Duodenal mucosa (tissue), 2 donors: ENCODE measurements at regions not wholly inside any gene's neighbourhood (a gene's known extent, or its start where the extent isn't known, plus 50 kb on each side); places are given as distances from the start of the nearest gene placed in this dataset.

Experiments
- H3K27ac ChIP-seq: one replicate; pipeline ENCODE4 v1.7.0; 2013; ENCODE audit warnings: low read depth, low read length
- H3K27me3 ChIP-seq, 2 donors: one replicate each; pipeline ENCODE4 v1.7.0; 2013; ENCODE audit warnings: low read length in 2 of 2, control low read depth in 1 of 2; ENCODE audit not compliant: insufficient read depth in 2 of 2, control insufficient read depth in 1 of 2
- H3K36me3 ChIP-seq, 2 donors: one replicate each; pipeline ENCODE4 v1.7.0; 2013; ENCODE audit warnings: low read length in 2 of 2, control low read depth in 1 of 2; ENCODE audit not compliant: insufficient read depth in 2 of 2, control insufficient read depth in 1 of 2
- H3K4me1 ChIP-seq, 2 donors: one replicate each; pipeline ENCODE4 v1.7.0; 2013; ENCODE audit warnings: low read length in 2 of 2, control low read depth in 1 of 2; ENCODE audit not compliant: insufficient read depth in 2 of 2, control insufficient read depth in 1 of 2
- H3K4me3 ChIP-seq, 2 donors: one replicate each; pipeline ENCODE4 v1.7.0; 2013; ENCODE audit warnings: low read length in 2 of 2, low read depth in 1 of 2
- H3K9ac ChIP-seq, 2 donors: one replicate each; pipeline ENCODE4 v1.7.0; 2013; ENCODE audit warnings: low read length in 2 of 2, low read depth in 1 of 2
- H3K9me3 ChIP-seq, 2 donors: one replicate each; pipeline ENCODE4 v1.7.0; 2013; ENCODE audit warnings: low read length in 2 of 2, control low read depth in 1 of 2; ENCODE audit not compliant: control insufficient read depth in 1 of 2

DNA sequence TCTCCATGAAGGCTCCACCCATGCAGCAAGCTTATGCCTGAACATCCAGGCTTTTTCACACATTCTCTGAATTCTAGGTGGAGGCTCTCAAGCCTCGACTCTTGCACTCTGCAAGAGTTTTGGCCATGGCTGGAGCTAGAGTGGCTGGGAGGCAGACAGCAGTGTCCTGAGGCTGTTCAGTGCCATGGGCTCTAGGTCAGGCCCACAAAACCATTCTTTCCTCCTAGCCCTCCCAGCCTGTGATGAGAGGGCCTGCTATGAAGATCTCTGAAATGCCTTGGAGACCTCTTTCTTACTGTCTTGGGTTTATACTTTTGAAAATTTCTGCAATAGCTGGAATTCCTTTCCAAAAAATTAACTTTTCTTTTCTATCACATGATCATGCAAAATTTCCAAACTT lies 210.7 kb downstream of the RND3 start:
- Histone ChIP-seq H3K9me3 (peaks cover 0 to 5% of the 10 kb centered on the region in 2 donors), H3K27me3 (no peaks in the 10 kb centered on the region), H3K4me3 (no peak overlapping the region), H3K36me3 (no peaks in the 10 kb centered on the region), H3K9ac (no peak overlapping the region), H3K4me1 (no peaks in the 10 kb centered on the region), H3K27ac (no peak overlapping the region)

DNA sequence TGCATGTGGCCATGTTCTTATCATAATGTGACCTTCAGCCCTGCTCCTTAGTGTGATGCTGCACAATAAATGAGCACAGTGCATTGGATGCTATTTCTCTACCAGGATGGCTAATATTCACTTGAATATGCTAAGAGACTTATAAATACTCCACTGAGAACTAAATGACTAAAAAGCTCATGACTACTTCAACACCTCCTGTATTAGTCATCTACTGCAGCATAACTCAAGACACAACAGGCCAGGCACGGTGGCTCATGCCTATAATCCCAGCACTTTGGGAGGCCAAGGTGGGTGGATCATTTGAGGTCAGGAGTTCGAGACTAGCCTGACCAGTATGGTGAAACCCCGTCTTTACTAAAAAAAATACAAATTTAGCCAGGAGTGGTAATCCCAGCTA lies 213.4 kb downstream of the RND3 start:
- H3K4me3 ChIP-seq: no peak overlapping the region
- H3K27me3 ChIP-seq: no peaks in the 10 kb centered on the region
- H3K9ac ChIP-seq: no peak overlapping the region
- no peaks in the 10 kb centered on the region for H3K36me3 ChIP-seq
- H3K4me1 ChIP-seq: no peaks in the 10 kb centered on the region
- H3K9me3 ChIP-seq: peaks cover 0 to 5% of the 10 kb centered on the region in 2 donors
- no peak overlapping the region for H3K27ac ChIP-seq

DNA sequence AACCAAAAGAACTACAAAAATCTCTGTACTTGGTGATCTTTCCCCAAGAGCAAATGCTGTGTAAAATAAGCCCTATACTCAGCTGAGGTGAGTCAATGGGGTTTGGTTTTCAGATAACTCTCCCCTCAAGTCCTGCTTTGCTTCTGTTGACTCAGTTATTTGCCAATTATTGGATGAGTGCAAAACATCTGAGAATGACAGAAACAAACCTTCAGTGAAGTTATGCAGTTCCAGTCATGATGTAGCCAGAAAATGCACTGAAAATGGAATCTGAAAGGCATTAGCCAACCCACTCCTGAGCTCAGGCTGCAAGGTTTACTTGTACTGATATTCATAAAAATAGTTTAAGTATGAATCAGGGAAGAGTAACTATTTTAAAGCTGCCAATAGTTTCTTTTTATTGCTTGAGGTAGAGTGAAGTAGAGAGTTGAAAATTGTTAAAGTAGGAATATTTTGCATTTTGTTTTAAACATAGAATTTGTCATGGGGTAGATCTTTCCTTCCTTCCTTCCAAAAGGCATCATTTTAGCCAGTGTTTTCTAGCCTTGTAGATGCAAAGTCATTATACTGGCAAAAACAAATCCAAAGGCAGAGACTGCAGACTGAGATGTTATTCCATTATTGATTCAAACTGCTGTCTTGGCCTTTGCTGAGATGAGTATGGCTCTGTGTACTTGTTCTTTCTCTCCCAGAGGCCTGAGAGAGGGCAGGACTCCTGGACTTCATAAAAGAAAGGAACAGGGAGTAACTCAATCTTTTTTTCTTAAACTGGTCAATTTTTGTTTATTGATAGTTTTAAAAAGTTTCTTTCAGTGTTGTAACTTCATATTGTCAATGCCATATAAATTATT lies 215.3 kb downstream of the RND3 start:
- no peak overlapping the region for H3K27ac ChIP-seq
- peaks cover 0 to 5% of the 10 kb centered on the region in 2 donors for H3K9me3 ChIP-seq
- no peak overlapping the region for H3K4me3 ChIP-seq
- H3K27me3 ChIP-seq: no peaks in the 10 kb centered on the region
- no peaks in the 10 kb centered on the region for H3K36me3 ChIP-seq
- H3K4me1 ChIP-seq: no peaks in the 10 kb centered on the region
- H3K9ac ChIP-seq: no peak overlapping the region

DNA sequence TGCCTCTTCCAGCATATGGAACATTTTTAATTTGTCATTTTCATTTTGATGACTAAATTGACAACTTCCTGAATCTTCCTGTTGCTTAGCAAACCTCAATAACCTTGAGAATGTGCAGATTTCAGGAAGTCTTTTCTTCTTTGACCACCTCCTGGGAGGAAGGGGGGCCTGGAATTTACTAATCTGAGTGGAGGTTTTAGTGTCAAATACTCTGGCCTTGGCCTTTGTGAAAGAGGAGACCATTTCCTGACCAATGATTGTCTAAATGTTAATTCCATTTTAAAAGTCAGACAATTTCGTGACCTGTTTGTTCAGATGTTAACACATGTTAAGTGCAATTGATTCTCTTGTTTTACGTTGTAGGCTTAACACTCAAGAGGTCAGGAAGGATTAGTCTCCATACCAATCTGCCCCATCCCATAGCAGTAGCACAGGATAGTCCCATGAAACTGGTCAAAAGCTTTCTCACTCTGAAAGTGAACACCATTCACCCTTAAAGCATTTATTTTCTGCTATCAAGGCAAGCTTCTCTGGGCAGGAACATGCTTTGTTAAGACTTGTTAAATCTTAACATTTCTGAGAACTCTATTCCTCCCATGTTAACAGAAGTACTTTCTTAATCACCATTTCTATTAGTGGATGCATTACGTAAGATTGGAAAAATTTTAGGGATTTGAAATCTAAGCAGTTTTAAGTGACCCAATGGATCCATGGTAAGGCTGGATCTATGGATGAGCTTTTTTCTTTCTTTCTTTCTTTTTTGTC lies 219.6 kb downstream of the RND3 start:
- Histone ChIP-seq H3K4me3 (no peak overlapping the region), H3K36me3 (no peaks in the 10 kb centered on the region)

DNA sequence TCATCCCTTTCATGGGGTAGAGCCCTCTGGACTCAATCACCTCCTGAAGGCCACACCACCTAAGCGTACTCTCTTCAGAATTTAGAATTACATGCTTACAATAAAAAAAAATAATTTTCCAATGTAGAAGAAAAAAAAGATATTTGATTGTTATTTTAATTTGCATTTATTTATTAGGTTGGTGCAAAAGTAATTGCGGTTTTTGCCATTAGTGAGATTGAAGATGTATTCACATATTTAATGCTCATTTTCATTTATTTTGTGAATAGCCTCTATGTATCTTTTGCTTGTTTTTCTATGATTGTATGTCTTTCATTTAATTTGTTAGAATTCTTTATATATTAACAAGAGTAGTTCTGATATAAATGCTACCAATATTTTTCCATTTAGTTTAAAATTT lies 220.5 kb downstream of the RND3 start:
- Histone ChIP-seq H3K9ac (no peak overlapping the region), H3K27me3 (no peaks in the 10 kb centered on the region), H3K4me3 (no peak overlapping the region), H3K27ac (no peak overlapping the region), H3K4me1 (no peaks in the 10 kb centered on the region), H3K36me3 (no peaks in the 10 kb centered on the region), H3K9me3 (no peaks in the 10 kb centered on the region)

More for the DNA sequence above, 219.6 kb downstream of the RND3 start:
- Histone ChIP-seq H3K4me1 (no peaks in the 10 kb centered on the region), H3K9me3 (no peaks in the 10 kb centered on the region), H3K27ac (no peak overlapping the region), H3K27me3 (no peaks in the 10 kb centered on the region), H3K9ac (no peak overlapping the region)

DNA sequence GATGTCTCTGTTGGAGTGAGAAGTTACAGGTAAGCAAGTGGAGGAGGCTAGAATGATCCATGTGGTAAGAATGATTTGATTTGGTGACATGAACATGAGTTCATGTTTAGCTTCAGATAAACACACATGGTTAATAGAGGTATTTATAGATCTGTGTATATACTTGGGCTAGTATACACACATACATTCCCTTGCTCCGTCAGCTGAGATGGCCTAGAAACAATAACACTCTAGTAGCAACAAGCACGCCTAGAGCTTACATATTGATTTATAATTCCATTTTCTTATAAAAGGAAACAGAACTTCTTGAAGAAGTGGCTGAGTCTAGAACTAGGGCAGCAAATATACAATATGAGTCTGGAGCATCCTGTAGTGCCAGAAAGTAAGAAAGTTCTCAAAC lies 223.0 kb downstream of the RND3 start:
- H3K27ac ChIP-seq: no peak overlapping the region
- H3K4me3 ChIP-seq: no peak overlapping the region
- H3K9me3 ChIP-seq: no peaks in the 10 kb centered on the region
- no peaks in the 10 kb centered on the region for H3K36me3 ChIP-seq
- H3K4me1 ChIP-seq: no peaks in the 10 kb centered on the region
- H3K9ac ChIP-seq: no peak overlapping the region
- no peaks in the 10 kb centered on the region for H3K27me3 ChIP-seq

DNA sequence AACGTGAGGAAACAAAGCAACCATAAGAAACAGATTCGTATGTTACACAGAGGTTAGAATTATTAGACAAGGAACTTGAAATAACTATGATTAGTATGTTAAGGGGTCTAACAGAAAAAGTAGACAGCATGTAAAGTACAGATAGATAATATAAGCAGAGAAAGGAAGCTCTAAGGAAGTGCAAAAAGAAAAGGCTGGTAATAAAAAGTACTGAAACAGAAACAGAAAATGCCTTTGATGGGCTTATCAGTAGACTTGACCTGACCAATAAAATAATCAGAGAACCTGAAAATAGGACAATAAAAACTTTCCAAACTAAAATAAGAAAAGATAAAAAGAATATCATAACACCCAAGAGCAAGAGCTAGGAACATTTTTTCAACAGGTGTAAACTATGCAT lies 225.8 kb downstream of the RND3 start:
- no peak overlapping the region for H3K4me3 ChIP-seq
- no peaks in the 10 kb centered on the region for H3K36me3 ChIP-seq
- H3K9ac ChIP-seq: no peak overlapping the region
- H3K9me3 ChIP-seq: no peaks in the 10 kb centered on the region
- no peaks in the 10 kb centered on the region for H3K4me1 ChIP-seq
- no peaks in the 10 kb centered on the region for H3K27me3 ChIP-seq
- no peak overlapping the region for H3K27ac ChIP-seq

DNA sequence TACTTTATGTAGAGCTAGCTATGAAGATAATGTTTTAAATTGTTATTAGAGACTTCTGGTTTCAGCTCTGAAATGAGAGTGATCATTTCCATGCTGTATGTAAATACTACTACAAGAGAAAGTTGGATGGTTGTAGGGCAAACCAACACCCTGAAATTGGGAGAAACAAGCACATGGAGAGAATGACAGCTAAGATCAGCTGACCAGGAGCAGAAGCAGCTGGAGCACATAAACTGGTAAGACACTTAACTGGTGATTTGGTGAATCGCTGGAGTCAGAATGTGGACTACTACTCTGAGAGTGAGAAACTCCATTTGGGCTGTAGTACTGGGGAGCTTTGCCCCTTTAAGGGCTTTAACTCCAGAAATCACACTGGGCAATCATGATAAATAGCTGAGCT lies 226.8 kb downstream of the RND3 start:
- H3K36me3 ChIP-seq: no peaks in the 10 kb centered on the region
- no peaks in the 10 kb centered on the region for H3K27me3 ChIP-seq
- H3K4me3 ChIP-seq: no peak overlapping the region
- H3K9me3 ChIP-seq: no peaks in the 10 kb centered on the region
- H3K9ac ChIP-seq: no peak overlapping the region
- no peaks in the 10 kb centered on the region for H3K4me1 ChIP-seq
- no peak overlapping the region for H3K27ac ChIP-seq

DNA sequence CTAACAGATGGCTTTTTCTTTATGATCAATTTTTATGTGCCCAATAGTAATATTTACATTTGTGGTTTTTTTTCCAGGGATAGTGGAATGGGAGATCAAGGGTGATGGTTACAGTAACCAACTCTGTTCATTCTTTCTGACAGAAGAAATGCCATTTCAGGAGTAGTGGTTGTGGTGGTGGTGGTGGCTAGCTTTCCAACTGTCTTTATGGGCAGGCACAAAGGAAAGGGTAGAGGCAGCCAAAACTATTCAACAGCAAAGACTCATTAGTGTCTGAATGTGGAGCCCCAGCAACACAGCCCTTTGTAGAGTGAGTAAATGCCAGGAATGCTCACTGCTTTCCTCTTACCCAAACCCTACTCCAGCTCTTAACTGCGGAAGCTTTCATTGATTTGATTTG lies 227.7 kb downstream of the RND3 start:
- H3K4me1 ChIP-seq: no peaks in the 10 kb centered on the region
- no peaks in the 10 kb centered on the region for H3K9me3 ChIP-seq
- no peaks in the 10 kb centered on the region for H3K36me3 ChIP-seq
- H3K9ac ChIP-seq: no peak overlapping the region
- no peak overlapping the region for H3K27ac ChIP-seq
- H3K4me3 ChIP-seq: no peak overlapping the region
- no peaks in the 10 kb centered on the region for H3K27me3 ChIP-seq

DNA sequence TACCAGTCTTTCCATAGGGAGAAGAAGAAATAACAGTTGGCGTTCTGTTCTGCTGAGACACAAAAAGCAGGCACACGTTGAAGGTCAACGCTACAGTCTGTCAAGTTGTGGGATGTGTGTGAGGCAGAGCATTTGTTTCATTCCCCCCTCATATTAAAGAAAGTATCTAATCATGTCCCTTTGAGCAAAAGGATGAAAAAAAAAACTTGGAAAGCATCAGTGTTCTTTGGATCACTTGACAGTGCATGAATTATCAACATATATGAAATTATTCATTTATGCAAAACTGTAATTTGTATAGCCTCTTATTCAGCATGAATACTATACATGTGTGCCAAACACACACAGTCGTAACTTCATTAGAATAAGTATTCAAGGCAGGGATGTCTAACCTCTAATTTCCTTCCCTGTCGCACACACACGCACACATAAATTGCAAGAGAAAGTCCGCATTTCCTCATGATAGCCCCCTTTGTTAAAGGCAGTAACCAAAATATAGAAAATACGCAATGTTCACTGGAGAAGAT lies 228.6 kb downstream of the RND3 start:
- no peak overlapping the region for H3K4me3 ChIP-seq
- no peak overlapping the region for H3K9ac ChIP-seq
- no peaks in the 10 kb centered on the region for H3K4me1 ChIP-seq
- H3K9me3 ChIP-seq: no peaks in the 10 kb centered on the region
- H3K27ac ChIP-seq: no peak overlapping the region
- H3K36me3 ChIP-seq: no peaks in the 10 kb centered on the region
- H3K27me3 ChIP-seq: no peaks in the 10 kb centered on the region
